Upper lobe of right lung (tissue), 1 donor: ENCODE measurements at regions not wholly inside any gene's neighbourhood (a gene's known extent, or its start where the extent isn't known, plus 50 kb on each side); places are given as distances from the start of the nearest gene placed in this dataset.

Source experiments
- ATAC-seq: fragments of 200-7000 bp; cut with Tn5 transposase; one replicate; pipeline ENCODE4 v1.9.1; 2020; ENCODE audit warnings: mild to moderate bottlenecking, moderate library complexity
- DNase-seq: peaks from one replicate; pipeline ENCODE4 v3.0.0-alpha.2; 2020
- H3K27ac ChIP-seq: fragments of 200-600 bp; one replicate; pipeline ENCODE4 v1.8.0; 2022
- H3K27me3 ChIP-seq: fragments of 200-600 bp; one replicate; pipeline ENCODE4 v1.8.0; 2022; ENCODE audit warnings: mild to moderate bottlenecking
- H3K36me3 ChIP-seq: fragments of 200-600 bp; one replicate; pipeline ENCODE4 v1.8.0; 2022
- H3K4me1 ChIP-seq: fragments of 200-600 bp; one replicate; pipeline ENCODE4 v1.8.0; 2022
- H3K4me3 ChIP-seq: fragments of 200-600 bp; one replicate; pipeline ENCODE4 v1.8.0; 2022; ENCODE audit warnings: mild to moderate bottlenecking
- H3K9me3 ChIP-seq: fragments of 200-600 bp; one replicate; pipeline ENCODE4 v1.8.0; 2022
- CTCF ChIP-seq: fragments of 200-600 bp; IDR thresholded peaks from one replicate; pipeline ENCODE4 v1.8.0; 2022; ENCODE audit warnings: antibody characterized with exemption
- intact Hi-C: fragments of 100-400 bp; cut with DNase I; formaldehyde crosslinking; loops from one replicate; pipeline ENCODE4 v1.11.0; 2022
- donor health status: DM: no; HTN: yes; CAD: no; lungs with severe emphysema.

DNA sequence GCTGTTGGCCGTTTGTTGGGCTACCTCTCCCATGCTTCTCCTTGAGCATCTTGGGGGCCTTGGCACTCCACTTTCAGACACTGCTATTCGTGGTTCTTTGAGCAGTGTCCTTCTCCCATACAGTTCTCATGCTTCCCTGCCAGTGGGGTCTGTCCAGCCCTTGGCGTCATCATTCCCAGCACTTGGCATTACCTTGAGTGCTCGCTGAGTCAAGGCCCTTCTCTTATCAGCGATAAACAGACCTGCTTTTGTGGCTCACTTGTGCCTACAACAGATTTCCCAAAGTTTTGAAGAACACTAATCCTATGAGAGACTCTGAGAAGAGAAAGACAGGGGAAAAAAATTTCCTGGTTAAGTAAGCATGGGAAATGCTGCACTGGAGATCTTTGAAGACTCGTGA, 85.3 kb downstream of the NOC3L start:
- no peaks in the 10 kb centered on the region for H3K36me3 ChIP-seq
- H3K4me1 ChIP-seq: peaks cover 11% of the 10 kb centered on the region
- ATAC-seq (no peak), DNase-seq (no peak)
- H3K27me3 ChIP-seq: no peaks in the 10 kb centered on the region
- H3K4me3 ChIP-seq: no peak overlapping the region
- H3K9me3 ChIP-seq: no peaks in the 10 kb centered on the region
- no peak for TF ChIP-seq CTCF
- no peak overlapping the region for H3K27ac ChIP-seq
- intact Hi-C loops: no loop called here

- H3K4me1 ChIP-seq: peaks cover 5% of the 10 kb centered on the region
- peak; percentile 74 for DNase-seq
- intact Hi-C loops: no loop called here
- peak; percentile 93 for TF ChIP-seq CTCF
- no peak overlapping the region for H3K4me3 ChIP-seq
- no peaks in the 10 kb centered on the region for H3K36me3 ChIP-seq
- no peaks in the 10 kb centered on the region for H3K9me3 ChIP-seq
- ATAC-seq: peak; percentile 90
- no peak overlapping the region for H3K27ac ChIP-seq
- no peaks in the 10 kb centered on the region for H3K27me3 ChIP-seq
Measured at GRCh38 chr10:94279835-94280709, 82.7 kb downstream of the NOC3L start.

GRCh38 chr10:94281654-94282053, 81.1 kb downstream of the NOC3L start:
- intact Hi-C loops: no loop called here
- H3K4me3 ChIP-seq: no peak overlapping the region
- no peak for DNase-seq
- no peaks in the 10 kb centered on the region for H3K27me3 ChIP-seq
- no peak overlapping the region for H3K27ac ChIP-seq
- no peak for TF ChIP-seq CTCF
- no peaks in the 10 kb centered on the region for H3K36me3 ChIP-seq
- no peaks in the 10 kb centered on the region for H3K9me3 ChIP-seq
- ATAC-seq: no peak
- H3K4me1 ChIP-seq: peaks cover 5% of the 10 kb centered on the region

DNA sequence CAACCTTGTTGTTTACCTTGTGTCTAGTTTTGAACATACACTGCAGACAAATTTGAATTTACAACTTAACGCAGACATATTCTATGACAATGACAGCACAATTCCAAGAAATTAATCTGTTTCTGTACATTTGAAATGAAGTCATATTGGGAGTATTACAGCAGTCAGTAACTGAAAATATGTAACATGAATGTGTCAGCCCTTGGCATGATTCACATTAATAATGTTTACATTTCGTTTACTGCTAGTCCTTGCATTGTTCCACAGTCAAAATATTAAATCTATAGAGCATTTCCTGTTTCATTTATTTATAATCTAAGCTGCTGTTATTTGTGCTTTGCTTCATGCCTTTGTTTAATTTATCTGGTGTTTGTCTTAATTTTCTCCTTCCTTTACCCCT, 80.4 kb downstream of the NOC3L start:
- no peak for DNase-seq
- Histone ChIP-seq H3K9me3 (no peaks in the 10 kb centered on the region), H3K27me3 (no peaks in the 10 kb centered on the region), H3K27ac (no peak overlapping the region), H3K4me1 (peaks cover 5% of the 10 kb centered on the region), H3K4me3 (no peak overlapping the region), H3K36me3 (no peaks in the 10 kb centered on the region)
- TF ChIP-seq CTCF: no peak
- no peak for ATAC-seq
- intact Hi-C loops: no loop called here
